HG02973 (cell line): ENCODE measurements at regions not wholly inside any gene's neighbourhood (a gene's known extent, or its start where the extent isn't known, plus 50 kb on each side); places are given as distances from the start of the nearest gene placed in this dataset.

Experiments used
- ATAC-seq: cut with Tn5 transposase; IDR thresholded peaks from one replicate; pipeline ENCODE4 v1.9.1; 2021; ENCODE audit warnings: moderate library complexity; ENCODE audit not compliant: unreplicated experiment

DNA sequence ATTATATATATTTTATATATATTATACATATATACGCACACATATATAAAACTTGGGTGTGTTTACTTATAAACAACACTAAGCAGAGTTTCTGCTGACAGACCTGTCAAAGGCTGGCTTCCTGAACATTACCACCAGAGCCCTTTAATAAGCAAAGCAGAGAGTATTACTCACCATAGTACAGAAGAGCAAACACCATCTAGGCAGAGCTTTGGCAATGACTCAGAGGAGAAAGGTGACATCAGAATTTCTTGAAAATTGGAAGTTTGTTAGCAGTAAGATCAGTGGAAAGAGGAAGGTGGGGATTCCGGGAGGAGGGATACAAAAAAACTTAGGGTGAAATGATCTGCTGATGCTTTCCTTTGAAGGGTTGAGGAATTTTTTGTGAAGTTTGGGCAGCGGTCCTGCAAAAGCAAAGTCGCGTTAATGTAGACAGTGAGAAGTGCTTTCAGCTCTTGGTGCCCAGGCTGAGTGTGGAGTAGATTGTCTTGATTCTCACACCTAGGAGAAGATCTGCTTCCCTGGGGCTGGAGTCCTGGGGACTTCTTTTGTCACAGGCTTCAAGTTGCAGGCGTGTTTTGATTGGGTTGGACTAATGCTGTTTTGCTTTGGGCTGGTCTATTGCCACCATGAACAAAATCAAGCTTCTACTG, 109.6 kb upstream of the BACH2 start:
- ATAC-seq = no peak

GRCh38 chr6:90403489-90404381, 107.1 kb upstream of the BACH2 start:
- ATAC-seq = no peak

- ATAC-seq = no peak
Observed at GRCh38 chr6:90402831-90403192, 106.2 kb upstream of the BACH2 start.

GRCh38 chr6:90401933-90402830, 105.5 kb upstream of the BACH2 start:
- ATAC-seq = no peak

DNA sequence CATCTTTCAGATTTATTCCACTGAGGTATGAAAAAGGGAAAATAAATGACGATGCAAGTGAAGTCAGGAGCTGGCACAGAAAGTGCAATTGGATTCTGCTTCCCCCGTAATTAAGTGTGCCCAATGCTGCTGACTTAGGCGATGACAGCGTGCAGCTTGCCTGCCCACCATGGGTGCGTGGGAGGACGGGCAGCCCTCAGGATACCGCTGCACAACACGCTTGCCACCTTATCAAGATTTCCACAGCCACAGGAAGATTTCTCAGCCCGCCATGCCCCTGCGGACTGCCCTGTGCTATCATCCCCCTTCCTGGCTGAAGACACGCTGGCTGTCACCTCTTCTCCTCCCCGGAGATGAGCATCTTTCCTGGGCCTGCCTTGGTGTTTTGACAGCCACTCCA, 103.3 kb upstream of the BACH2 start:
- ATAC-seq = no peak

DNA sequence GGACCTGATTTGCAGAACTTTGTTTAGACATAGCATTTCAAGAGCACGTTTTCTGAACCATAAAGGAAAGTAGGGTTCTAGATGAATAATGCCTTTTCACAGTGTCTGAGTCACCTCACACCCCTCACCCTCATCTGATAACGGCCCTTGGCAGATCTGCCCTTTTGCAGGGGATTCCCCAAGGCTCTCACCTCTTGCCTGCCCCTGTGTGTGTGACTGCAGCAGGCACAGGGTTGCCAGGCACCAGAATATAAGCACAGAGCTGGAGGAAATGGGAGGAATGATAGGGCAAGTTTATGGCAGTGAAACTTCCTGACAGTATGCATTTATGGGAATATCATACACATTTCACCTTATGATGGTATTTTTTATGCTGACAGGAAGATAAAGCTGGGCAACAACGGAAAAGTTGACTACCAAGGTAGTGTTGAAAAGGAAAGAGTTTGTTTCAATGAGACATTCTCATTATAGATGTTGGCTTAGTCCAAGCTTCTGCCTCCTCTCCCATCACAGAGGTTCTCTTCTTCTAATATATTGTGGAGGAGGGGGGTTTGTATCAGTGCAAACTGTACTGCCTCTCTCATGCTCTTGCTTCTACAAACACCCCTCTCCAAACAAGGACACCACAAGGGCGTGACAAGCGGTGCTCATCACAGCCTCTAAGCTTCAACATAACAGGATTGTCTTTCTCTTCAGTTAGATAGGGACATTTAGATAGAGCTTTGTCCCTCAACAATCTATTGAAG, 101.5 kb upstream of the BACH2 start:
- no peak for ATAC-seq

DNA sequence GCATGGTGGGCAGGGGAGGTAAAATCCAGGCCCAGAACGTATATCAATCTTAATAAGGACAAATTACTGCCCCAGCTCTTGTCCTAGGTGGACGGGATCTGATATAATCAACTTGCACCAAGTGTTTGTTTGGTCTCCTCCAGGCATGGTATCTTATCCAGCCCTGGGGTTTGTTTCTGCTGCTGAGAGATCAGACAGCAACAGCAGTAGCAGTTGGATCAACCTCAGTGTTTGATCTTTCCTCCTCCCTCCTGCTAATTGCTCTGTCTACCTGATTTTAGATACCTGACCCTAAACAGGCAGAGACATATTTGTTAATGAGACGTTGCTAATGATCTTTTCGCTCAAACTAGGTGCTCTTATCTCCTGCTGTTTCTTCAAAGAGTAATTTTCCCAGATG, 100.4 kb upstream of the BACH2 start:
- no peak for ATAC-seq

- no peak for ATAC-seq
Observed at GRCh38 chr6:90393232-90393884, 96.7 kb upstream of the BACH2 start.

GRCh38 chr6:90390379-90390778, 93.7 kb upstream of the BACH2 start:
- ATAC-seq = no peak

- no peak for ATAC-seq
Observed at GRCh38 chr6:90388395-90388794, 91.8 kb upstream of the BACH2 start.

- no peak for ATAC-seq
Observed at GRCh38 chr6:90387826-90388225, 91.2 kb upstream of the BACH2 start.

- no peak for ATAC-seq
Observed at GRCh38 chr6:90387383-90387775, 90.7 kb upstream of the BACH2 start.

- no peak for ATAC-seq
Observed at GRCh38 chr6:90386399-90387382, 90.0 kb upstream of the BACH2 start.

DNA sequence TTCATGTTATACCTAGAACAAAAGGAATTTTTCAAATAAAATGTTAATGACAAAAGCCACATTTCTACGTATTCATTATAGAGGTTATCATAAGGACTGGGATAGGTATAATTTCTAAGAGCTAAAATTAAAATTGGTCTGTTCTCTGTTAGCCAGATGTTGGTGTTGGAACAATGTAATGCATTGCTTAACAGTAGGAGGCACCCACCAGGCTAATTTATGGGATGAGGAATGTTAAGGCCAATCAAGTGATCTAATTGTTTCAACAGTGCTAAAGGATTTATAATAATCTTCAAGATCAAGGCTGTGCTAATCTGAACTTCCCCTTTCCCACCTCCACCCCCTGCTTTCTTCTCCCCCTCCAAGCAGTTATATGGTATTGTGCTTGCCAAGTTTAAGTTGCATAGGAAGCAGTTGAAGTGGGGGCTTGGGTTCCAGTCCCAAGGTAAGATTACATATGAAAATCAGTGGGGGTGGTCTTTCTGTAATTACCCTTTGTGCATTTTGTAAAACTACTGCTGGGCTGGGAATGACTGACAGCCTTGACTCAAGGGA, 89.2 kb upstream of the BACH2 start:
- no peak for ATAC-seq

DNA sequence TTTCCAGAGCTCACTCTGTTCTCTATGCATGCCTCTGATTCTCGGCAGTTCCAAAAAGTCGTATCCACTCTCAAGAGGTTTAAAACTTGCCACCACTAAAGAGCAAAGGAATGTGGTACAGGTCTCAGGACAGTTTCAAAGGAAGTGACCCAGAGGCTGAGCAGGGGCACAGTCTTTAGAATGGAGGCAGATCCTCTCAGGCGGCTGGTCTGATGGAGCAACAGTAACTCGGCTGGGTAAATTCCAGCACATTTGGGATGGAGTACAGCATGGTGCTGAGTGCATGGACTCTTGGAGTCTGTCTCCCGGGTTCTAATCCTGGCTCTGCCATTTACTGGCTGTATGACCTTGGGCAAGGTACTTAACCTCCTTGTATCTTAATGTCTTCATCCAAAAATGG, 88.1 kb upstream of the BACH2 start:
- ATAC-seq = no peak

- peak; percentile 76 for ATAC-seq
Observed at GRCh38 chr6:90383196-90383822, 86.7 kb upstream of the BACH2 start.

- no peak for ATAC-seq
Observed at GRCh38 chr6:90382760-90383159, 86.1 kb upstream of the BACH2 start.

- no peak for ATAC-seq
Observed at GRCh38 chr6:90375681-90376439, 79.2 kb upstream of the BACH2 start.
